GM12878 (cell line): ENCODE measurements at regions not wholly inside any gene's neighbourhood (a gene's known extent, or its start where the extent isn't known, plus 50 kb on each side); places are given as distances from the start of the nearest gene placed in this dataset.

Experiments
- BCL3 ChIP-seq: IDR thresholded peaks from 2 replicates; pipeline ENCODE4 v1.6.1; 2011; ENCODE audit warnings: borderline replicate concordance, low read depth, mild to moderate bottlenecking, moderate library complexity, low read length; ENCODE audit not compliant: insufficient read depth, poor library complexity, severe bottlenecking
- EP300 ChIP-seq, 2 experiments: fragments of 150-350 bp in 1 of 2; IDR thresholded peaks; 2 replicates each; pipeline ENCODE4 v1.6.1; 2011 to 2012; ENCODE audit warnings: low read depth in 2 of 2, low read length in 2 of 2, borderline replicate concordance in 1 of 2, improper control_type of control experiment in 1 of 2, inconsistent platforms in 1 of 2; ENCODE audit not compliant: control insufficient read depth in 1 of 2
- NFYA ChIP-seq: IDR thresholded peaks from 2 replicates; pipeline ENCODE4 v1.6.1; 2011; ENCODE audit warnings: low read depth, mild to moderate bottlenecking, low read length, improper control_type of control experiment, borderline replicate concordance
- POLR2AphosphoS5 ChIP-seq: IDR thresholded peaks from 2 replicates; pipeline ENCODE4 v1.6.1; 2011; ENCODE audit warnings: mild to moderate bottlenecking, low read length, inconsistent platforms
- RCOR1 ChIP-seq: conservative IDR thresholded peaks from 2 replicates; pipeline ENCODE4 v1.6.1; 2012; ENCODE audit warnings: low read depth, low read length, improper control_type of control experiment
- SIX5 ChIP-seq: IDR thresholded peaks from 2 replicates; pipeline ENCODE4 v1.6.1; 2011; ENCODE audit warnings: mild to moderate bottlenecking, low read depth, low read length, moderate library complexity; ENCODE audit not compliant: severe bottlenecking
- USF2 ChIP-seq: IDR thresholded peaks from 2 replicates; pipeline ENCODE4 v1.6.1; 2011; ENCODE audit warnings: low read depth, low read length, improper control_type of control experiment, borderline replicate concordance
- ZNF24 ChIP-seq: fragments of 450-650 bp; IDR thresholded peaks from 2 replicates; pipeline ENCODE4 v1.6.1; 2017; ENCODE audit warnings: antibody characterized with exemption, mild to moderate bottlenecking
- TF ChIP-seq, protein P1 (sequence below): fragments of 450-650 bp; formaldehyde crosslinking; IDR thresholded peaks from 2 replicates; pipeline ENCODE4 v1.5.0; 2022; ENCODE audit warnings: mild to moderate bottlenecking, missing genetic modification characterization

DNA sequence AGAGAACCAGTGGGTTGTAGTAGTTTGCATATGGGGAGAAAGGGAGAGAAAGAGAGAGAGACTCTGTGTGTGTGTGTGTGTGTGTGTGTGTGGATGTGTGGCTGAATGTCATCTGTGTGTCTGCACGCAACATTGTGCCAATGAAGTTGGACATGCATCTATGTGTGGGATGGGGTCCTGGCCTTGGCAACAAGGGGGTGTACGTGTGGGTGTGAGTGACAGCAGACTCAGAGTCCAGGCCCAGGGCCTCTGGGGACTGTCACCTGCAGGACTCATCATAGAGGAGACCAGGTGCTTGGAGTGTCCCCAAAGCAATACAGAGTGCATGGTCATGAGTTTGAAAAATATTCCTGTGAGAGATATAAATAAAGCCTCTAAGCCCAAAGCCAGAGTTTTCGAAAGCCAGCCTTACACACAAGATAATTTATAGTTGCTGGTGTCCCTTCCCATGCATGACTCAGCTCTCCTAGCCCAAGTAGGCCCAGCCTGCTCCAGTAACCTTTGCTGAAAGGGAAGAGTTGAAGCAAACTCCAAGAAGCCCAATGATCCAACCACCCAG is 59.9 kb downstream of the TNP1 start:
- TF ChIP-seq POLR2AphosphoS5: no peak
- TF ChIP-seq, protein P1, sequence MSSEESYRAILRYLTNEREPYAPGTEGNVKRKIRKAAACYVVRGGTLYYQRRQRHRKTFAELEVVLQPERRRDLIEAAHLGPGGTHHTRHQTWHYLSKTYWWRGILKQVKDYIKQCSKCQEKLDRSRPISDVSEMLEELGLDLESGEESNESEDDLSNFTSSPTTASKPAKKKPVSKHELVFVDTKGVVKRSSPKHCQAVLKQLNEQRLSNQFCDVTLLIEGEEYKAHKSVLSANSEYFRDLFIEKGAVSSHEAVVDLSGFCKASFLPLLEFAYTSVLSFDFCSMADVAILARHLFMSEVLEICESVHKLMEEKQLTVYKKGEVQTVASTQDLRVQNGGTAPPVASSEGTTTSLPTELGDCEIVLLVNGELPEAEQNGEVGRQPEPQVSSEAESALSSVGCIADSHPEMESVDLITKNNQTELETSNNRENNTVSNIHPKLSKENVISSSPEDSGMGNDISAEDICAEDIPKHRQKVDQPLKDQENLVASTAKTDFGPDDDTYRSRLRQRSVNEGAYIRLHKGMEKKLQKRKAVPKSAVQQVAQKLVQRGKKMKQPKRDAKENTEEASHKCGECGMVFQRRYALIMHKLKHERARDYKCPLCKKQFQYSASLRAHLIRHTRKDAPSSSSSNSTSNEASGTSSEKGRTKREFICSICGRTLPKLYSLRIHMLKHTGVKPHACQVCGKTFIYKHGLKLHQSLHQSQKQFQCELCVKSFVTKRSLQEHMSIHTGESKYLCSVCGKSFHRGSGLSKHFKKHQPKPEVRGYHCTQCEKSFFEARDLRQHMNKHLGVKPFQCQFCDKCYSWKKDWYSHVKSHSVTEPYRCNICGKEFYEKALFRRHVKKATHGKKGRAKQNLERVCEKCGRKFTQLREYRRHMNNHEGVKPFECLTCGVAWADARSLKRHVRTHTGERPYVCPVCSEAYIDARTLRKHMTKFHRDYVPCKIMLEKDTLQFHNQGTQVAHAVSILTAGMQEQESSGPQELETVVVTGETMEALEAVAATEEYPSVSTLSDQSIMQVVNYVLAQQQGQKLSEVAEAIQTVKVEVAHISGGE (CRISPR knock-in tag): no peak
- no peak for TF ChIP-seq ZNF24
- TF ChIP-seq RCOR1: no peak
- TF ChIP-seq USF2: no peak
- no peak for TF ChIP-seq BCL3
- no peak for TF ChIP-seq EP300 (IDR thresholded peaks at IDR 0.05; ENCODE audit: borderline replicate concordance in 1 of 2, control insufficient read depth in 1 of 2, low read depth in 2 of 2, low read length in 2 of 2)
- no peak for TF ChIP-seq NFYA
- no peak for TF ChIP-seq SIX5
